ENCODE measurements at regions not wholly inside any gene's neighbourhood (a gene's known extent, or its start where the extent isn't known, plus 50 kb on each side); places are given as distances from the start of the nearest gene placed in this dataset.

DNA sequence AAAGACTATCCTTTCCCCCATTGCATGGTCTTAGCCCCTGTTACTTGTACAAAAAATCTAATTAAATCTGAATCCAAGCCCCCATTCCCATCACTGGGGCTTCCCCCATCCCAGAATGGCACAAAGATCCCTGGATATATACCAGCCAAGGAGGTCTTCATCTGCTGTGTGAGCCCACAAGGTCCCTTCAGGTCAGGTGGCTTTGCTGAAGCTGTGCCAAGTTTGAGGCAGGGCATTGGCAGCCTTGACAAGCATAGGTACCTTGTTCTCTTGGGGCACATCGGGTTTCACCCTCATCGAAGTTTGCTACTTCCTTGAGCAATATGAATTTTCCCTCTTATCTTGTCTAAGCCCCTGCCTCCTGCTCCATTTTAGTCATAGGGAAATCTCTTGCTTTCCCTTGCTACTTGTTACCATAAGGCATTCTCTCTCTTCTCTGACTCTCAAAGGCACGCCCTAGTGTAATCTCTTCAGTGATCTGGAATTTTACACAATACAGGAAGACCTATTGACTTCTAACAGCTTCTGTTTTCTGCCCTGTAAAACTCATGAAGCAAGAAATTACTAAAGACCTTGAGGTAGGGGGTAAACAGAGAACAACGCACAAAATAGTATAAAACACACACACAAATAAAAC lies 71.4 kb upstream of the COG2 start:
- TF ChIP-seq, protein P1, sequence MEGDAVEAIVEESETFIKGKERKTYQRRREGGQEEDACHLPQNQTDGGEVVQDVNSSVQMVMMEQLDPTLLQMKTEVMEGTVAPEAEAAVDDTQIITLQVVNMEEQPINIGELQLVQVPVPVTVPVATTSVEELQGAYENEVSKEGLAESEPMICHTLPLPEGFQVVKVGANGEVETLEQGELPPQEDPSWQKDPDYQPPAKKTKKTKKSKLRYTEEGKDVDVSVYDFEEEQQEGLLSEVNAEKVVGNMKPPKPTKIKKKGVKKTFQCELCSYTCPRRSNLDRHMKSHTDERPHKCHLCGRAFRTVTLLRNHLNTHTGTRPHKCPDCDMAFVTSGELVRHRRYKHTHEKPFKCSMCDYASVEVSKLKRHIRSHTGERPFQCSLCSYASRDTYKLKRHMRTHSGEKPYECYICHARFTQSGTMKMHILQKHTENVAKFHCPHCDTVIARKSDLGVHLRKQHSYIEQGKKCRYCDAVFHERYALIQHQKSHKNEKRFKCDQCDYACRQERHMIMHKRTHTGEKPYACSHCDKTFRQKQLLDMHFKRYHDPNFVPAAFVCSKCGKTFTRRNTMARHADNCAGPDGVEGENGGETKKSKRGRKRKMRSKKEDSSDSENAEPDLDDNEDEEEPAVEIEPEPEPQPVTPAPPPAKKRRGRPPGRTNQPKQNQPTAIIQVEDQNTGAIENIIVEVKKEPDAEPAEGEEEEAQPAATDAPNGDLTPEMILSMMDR (IDR thresholded peaks at IDR 0.05; ENCODE audit: low read depth, low read length), result no peak
- no peak for TF ChIP-seq EZH2phosphoT487 (IDR thresholded peaks at IDR 0.05; ENCODE audit: low read depth)

Data from OCI-LY3 (cell line).